HL-60 (cell line): ENCODE measurements at regions not wholly inside any gene's neighbourhood (a gene's known extent, or its start where the extent isn't known, plus 50 kb on each side); places are given as distances from the start of the nearest gene placed in this dataset.
"Not testable (repeated sequence)": the region's sequence is repeated elsewhere in the genome, so short reads cannot be mapped to it uniquely, and the experiment has no call there.

Experiments
- DNase-seq, 2 experiments: peaks; one replicate each; pipeline ENCODE4 v3.0.0-alpha.2; 2010 to 2020; ENCODE audit warnings: low read depth in 1 of 2, low spot score in 1 of 2
- H3K27ac ChIP-seq: fragments of 250-450 bp; sonication (Bioruptor Pico); replicated peaks from 2 replicates; pipeline ENCODE4 v1.5.1; 2020; ENCODE audit warnings: mild to moderate bottlenecking, moderate library complexity
- H3K27me3 ChIP-seq: fragments of 250-450 bp; sonication (Bioruptor Pico); 2 replicates; pipeline ENCODE4 v1.5.1; 2021; ENCODE audit warnings: mild to moderate bottlenecking, moderate library complexity; ENCODE audit not compliant: insufficient read depth, poor library complexity, severe bottlenecking
- H3K4me3 ChIP-seq: replicated peaks from 2 replicates; pipeline ENCODE4 v1.5.1; 2011; ENCODE audit warnings: mild to moderate bottlenecking, control low read depth, low read length; ENCODE audit not compliant: insufficient read depth
- CTCF ChIP-seq: IDR thresholded peaks from one replicate; pipeline ENCODE4 v1.5.1; 2011; ENCODE audit warnings: low read length, control low read depth, inconsistent platforms; ENCODE audit not compliant: insufficient read depth
- GABPA ChIP-seq: IDR thresholded peaks from 2 replicates; pipeline ENCODE4 v1.6.1; 2012; ENCODE audit warnings: low read depth
- POLR2AphosphoS5 ChIP-seq: IDR thresholded peaks from 2 replicates; pipeline ENCODE4 v1.6.1; 2012; ENCODE audit warnings: low read depth
- REST ChIP-seq: IDR thresholded peaks from 2 replicates; pipeline ENCODE4 v1.6.1; 2012; ENCODE audit warnings: low read depth; ENCODE audit not compliant: insufficient replicate concordance
- SPI1 ChIP-seq: IDR thresholded peaks from 2 replicates; pipeline ENCODE4 v1.6.1; 2012; ENCODE audit warnings: low read depth, mild to moderate bottlenecking, borderline replicate concordance

DNA sequence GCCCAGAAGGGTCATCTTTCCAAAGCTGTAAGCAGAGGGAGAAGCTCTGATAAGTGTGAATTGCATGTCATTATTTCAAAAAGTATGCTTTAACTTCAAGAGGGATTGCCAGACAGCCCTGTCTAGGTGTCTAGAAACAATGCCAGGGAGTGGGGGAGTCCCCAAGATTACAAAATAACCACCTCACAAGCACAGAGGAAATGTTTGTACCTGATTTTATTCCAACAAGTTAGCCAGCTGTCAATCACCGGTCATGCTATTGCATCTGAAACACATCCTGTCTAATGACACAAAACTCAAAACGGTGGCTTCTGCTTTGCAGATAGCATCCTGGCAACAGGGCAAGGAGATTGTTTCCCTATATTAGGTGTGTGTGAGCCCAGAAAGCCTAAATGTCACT, 154.2 kb upstream of the WWC1 start:
- DNase-seq, result no peak
- no peak for TF ChIP-seq CTCF
- no peak for TF ChIP-seq SPI1
- no peak for TF ChIP-seq GABPA
- no peak for TF ChIP-seq POLR2AphosphoS5
- no peak for TF ChIP-seq REST
- H3K27ac ChIP-seq, result no peak overlapping the region
- no peaks in the 10 kb centered on the region for H3K27me3 ChIP-seq
- H3K4me3 ChIP-seq, result no peak overlapping the region

GRCh38 chr5:168140241-168140640, 151.2 kb upstream of the WWC1 start:
- Histone ChIP-seq H3K27me3 (no peaks in the 10 kb centered on the region), H3K4me3 (no peak overlapping the region), H3K27ac (no peak overlapping the region)
- no peak for DNase-seq
- TF ChIP-seq CTCF (no peak), REST (no peak), SPI1 (no peak), POLR2AphosphoS5 (no peak), GABPA (no peak)

- Histone ChIP-seq H3K27ac (no peak overlapping the region), H3K4me3 (no peak overlapping the region), H3K27me3 (no peaks in the 10 kb centered on the region)
- TF ChIP-seq POLR2AphosphoS5 (no peak), GABPA (no peak)
- no peak for DNase-seq
Measured at GRCh38 chr5:168142402-168142801, 149.0 kb upstream of the WWC1 start.

DNA sequence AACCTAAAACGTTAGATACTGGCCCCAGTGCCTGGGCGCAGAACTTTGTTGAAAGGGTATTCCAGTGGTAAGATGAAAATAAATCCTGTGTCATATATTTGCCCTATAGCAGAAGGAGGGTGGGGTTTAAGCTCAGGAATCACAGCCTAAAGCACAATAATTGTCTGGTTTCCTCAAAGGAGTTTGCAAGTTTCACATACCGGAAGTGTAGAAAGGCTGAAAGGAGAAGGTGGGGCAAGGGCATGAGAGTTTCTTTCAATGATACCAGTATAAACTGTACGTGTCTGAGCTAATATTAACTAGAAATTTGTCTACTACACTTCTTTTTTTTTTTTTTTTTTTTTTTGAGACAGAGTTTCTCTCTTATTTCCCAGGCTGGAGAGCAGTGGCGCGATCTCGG, 147.9 kb upstream of the WWC1 start:
- not testable (repeated sequence) for H3K27me3 ChIP-seq, H3K27ac ChIP-seq, DNase-seq, H3K4me3 ChIP-seq

DNA sequence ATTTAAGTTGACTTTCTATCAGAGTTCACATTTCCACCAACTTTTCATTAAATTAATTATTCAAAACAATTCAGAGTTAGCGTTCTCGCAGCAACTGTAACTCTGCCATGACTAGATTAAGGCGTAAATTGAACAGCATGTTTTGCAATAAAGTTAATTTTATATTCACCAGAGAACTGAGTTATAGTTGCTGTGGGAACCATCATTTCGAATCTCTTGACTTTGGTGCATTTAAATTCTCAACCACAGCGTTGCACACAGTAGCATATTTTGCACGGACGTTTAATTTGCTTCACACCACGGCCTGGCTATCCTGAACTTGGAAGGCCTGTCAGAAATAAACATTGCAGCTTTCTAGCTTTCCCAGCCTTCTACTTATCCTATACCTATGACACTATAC, 144.3 kb upstream of the WWC1 start:
- H3K27ac ChIP-seq, result no peak overlapping the region
- TF ChIP-seq CTCF (no peak), SPI1 (no peak), GABPA (no peak), POLR2AphosphoS5 (no peak), REST (no peak)
- H3K27me3 ChIP-seq, result no peaks in the 10 kb centered on the region
- DNase-seq, result no peak
- H3K4me3 ChIP-seq, result no peak overlapping the region
